ENCODE measurements at regions not wholly inside any gene's neighbourhood (a gene's known extent, or its start where the extent isn't known, plus 50 kb on each side); places are given as distances from the start of the nearest gene placed in this dataset.
"Not testable (repeated sequence)": the region's sequence is repeated elsewhere in the genome, so short reads cannot be mapped to it uniquely, and the experiment has no call there.

DNA sequence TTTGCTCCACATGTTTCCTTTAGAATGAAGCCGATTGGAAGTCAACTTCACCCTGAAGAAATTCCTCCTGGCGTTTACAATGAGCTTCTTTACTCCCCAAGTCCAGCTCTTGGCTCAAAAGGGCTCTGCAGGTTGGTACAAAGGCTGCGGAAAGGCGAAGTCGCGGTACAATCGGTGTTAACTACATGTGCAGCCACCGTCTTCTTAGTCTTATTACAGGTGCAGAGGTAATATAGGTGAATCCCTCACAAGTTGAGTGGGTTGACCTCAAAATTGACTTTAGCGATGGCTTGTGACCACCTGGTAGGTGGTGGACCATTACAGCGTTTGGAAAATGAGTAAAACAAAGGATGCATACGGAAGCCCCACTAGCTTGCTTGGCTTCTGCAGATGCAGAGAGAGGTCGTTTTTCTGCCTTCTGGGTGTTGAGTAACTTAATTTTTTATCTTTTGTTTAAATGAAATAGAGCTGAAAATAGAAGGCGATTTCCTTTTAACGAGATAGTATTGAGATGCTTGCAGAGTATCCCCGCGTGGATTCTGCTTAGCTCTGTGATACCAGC is 98.0 kb downstream of the TRIM27 start:
- H3K27me3 ChIP-seq (replicated peaks; ENCODE audit: insufficient read depth, low read depth, low read length, poor library complexity), result peaks cover 28% of the 10 kb centered on the region
- H3K36me3 ChIP-seq (ENCODE audit: insufficient read depth, low read length, poor library complexity, severe bottlenecking), result no peaks in the 10 kb centered on the region
- intact Hi-C loops (cut with micrococcal nuclease; ENCODE audit: unreplicated experiment), result no loop called here
- no peaks in the 10 kb centered on the region for H3K4me1 ChIP-seq (ENCODE audit: insufficient read depth, low read length, poor library complexity, severe bottlenecking)
- BruUV-seq (replicated peaks), result no TSS peak
- DNase-seq (ENCODE audit: low spot score), result no peak
- ChIA-PET POLR2A (ENCODE audit: low non-redundant PET) (no interaction called here), CTCF (no interaction called here)
- H3K4me3 ChIP-seq (ENCODE audit: low read depth, low read length, poor library complexity, severe bottlenecking), result peak overlapping the region; percentile 38
- no peak overlapping the region for H3K27ac ChIP-seq (ENCODE audit: low read depth, low read length, poor library complexity, severe bottlenecking)
- TF ChIP-seq EZH2 (IDR thresholded peaks at IDR 0.05; ENCODE audit: borderline replicate concordance, low read depth, low read length, poor library complexity, severe bottlenecking), result no peak
- TF ChIP-seq, protein P1, sequence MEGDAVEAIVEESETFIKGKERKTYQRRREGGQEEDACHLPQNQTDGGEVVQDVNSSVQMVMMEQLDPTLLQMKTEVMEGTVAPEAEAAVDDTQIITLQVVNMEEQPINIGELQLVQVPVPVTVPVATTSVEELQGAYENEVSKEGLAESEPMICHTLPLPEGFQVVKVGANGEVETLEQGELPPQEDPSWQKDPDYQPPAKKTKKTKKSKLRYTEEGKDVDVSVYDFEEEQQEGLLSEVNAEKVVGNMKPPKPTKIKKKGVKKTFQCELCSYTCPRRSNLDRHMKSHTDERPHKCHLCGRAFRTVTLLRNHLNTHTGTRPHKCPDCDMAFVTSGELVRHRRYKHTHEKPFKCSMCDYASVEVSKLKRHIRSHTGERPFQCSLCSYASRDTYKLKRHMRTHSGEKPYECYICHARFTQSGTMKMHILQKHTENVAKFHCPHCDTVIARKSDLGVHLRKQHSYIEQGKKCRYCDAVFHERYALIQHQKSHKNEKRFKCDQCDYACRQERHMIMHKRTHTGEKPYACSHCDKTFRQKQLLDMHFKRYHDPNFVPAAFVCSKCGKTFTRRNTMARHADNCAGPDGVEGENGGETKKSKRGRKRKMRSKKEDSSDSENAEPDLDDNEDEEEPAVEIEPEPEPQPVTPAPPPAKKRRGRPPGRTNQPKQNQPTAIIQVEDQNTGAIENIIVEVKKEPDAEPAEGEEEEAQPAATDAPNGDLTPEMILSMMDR (conservative IDR thresholded peaks at IDR 0.05; ENCODE audit: low read depth, low read length), result no peak
- no peaks in the 10 kb centered on the region for H3K9me3 ChIP-seq (ENCODE audit: low read depth, low read length, poor library complexity, severe bottlenecking)

DNA sequence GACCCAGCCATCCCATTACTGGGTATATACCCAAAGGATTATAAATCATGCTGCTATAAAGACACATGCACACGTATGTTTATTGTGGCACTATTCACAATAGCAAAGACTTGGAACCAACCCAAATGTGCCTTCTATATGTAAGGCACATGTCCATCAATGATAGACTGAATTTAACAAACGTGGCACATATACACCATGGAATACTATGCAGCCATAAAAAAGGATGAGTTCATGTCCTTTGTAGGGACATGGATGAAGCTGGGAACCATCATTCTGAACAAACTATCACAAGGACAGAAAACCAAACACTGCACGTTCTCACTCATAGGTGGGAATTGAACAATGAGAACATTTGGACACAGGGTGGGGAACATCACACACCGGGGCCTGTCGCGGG is 92.1 kb downstream of the TRIM27 start:
- H3K9me3 ChIP-seq (ENCODE audit: low read depth, low read length, poor library complexity, severe bottlenecking); H3K27me3 ChIP-seq (replicated peaks; ENCODE audit: insufficient read depth, low read depth, low read length, poor library complexity); intact Hi-C loops (cut with micrococcal nuclease; ENCODE audit: unreplicated experiment); H3K4me3 ChIP-seq (ENCODE audit: low read depth, low read length, poor library complexity, severe bottlenecking); POLR2A ChIA-PET (ENCODE audit: low non-redundant PET); H3K27ac ChIP-seq (ENCODE audit: low read depth, low read length, poor library complexity, severe bottlenecking); BruUV-seq (replicated peaks); CTCF ChIA-PET; H3K4me1 ChIP-seq (ENCODE audit: insufficient read depth, low read length, poor library complexity, severe bottlenecking); H3K36me3 ChIP-seq (ENCODE audit: insufficient read depth, low read length, poor library complexity, severe bottlenecking); DNase-seq (ENCODE audit: low spot score): not testable (repeated sequence)

DNA sequence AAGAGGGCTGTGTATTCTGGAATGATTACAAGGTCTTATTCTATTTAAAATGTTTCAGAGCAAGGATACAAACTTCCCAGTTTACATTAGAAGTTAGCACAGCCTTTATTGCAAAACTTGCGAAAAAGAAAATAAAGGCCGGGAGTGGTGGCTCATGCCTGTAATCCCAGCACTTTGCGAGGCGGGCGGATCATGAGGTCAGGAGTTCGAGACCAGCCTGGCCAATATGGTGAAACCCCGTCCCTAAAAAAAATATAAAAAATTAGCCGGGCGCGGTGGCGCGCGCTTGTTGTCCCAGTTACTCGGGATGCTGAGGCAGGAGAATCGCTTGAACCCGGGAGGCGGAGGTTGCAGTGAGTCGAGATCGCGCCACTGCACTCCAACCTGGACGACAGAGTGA is 87.1 kb downstream of the TRIM27 start:
- DNase-seq (ENCODE audit: low spot score); POLR2A ChIA-PET (ENCODE audit: low non-redundant PET); H3K9me3 ChIP-seq (ENCODE audit: low read depth, low read length, poor library complexity, severe bottlenecking); H3K36me3 ChIP-seq (ENCODE audit: insufficient read depth, low read length, poor library complexity, severe bottlenecking); H3K27me3 ChIP-seq (replicated peaks; ENCODE audit: insufficient read depth, low read depth, low read length, poor library complexity); BruUV-seq (replicated peaks); H3K4me1 ChIP-seq (ENCODE audit: insufficient read depth, low read length, poor library complexity, severe bottlenecking); H3K27ac ChIP-seq (ENCODE audit: low read depth, low read length, poor library complexity, severe bottlenecking): not testable (repeated sequence)
- intact Hi-C loops (cut with micrococcal nuclease; ENCODE audit: unreplicated experiment), result loop anchor here (5.0 kb wide), 1 partner anchor 46 kb away; no protein-coding TSS in a partner anchor
- CTCF ChIA-PET, result interaction anchor here (0.5 to 2.7 kb wide), 4 partner anchors 27 to 180 kb away, joined by 4 to 9 read pairs (median 4); no protein-coding TSS in a partner anchor
- peak overlapping the region; percentile 83 for H3K4me3 ChIP-seq (ENCODE audit: low read depth, low read length, poor library complexity, severe bottlenecking)

DNA sequence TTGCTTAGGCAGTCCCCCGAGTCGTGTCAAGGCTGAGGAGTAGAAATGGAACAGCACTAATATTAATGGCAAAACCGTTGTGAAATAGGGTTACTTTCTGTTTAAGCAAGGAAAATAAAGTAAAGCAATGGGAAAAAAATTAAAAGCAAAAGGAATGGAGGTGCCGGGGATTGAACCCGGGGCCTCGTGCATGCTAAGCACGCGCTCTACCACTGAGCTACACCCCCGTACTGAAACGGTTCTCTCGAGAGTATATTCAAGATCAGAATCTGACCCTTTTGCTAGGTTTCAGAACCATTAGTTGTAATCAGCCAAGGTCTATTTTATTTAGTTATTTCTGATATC is 85.5 kb downstream of the TRIM27 start:
- POLR2A ChIA-PET (ENCODE audit: low non-redundant PET), result no interaction called here
- TF ChIP-seq, protein P1 (conservative IDR thresholded peaks at IDR 0.05; ENCODE audit: low read depth, low read length), result no peak
- TF ChIP-seq EZH2 (IDR thresholded peaks at IDR 0.05; ENCODE audit: borderline replicate concordance, low read depth, low read length, poor library complexity, severe bottlenecking), result no peak
- H3K4me1 ChIP-seq (ENCODE audit: insufficient read depth, low read length, poor library complexity, severe bottlenecking), result no peaks in the 10 kb centered on the region
- H3K36me3 ChIP-seq (ENCODE audit: insufficient read depth, low read length, poor library complexity, severe bottlenecking), result no peaks in the 10 kb centered on the region
- H3K27me3 ChIP-seq (replicated peaks; ENCODE audit: insufficient read depth, low read depth, low read length, poor library complexity), result no peaks in the 10 kb centered on the region
- CTCF ChIA-PET, result interaction anchor here (1.0 to 2.7 kb wide), 3 partner anchors 28 to 178 kb away, joined by 3 to 9 read pairs (median 4); no protein-coding TSS in a partner anchor
- DNase-seq (ENCODE audit: low spot score), result peak; percentile 80
- no TSS peak for BruUV-seq (replicated peaks)
- H3K4me3 ChIP-seq (ENCODE audit: low read depth, low read length, poor library complexity, severe bottlenecking), result peak overlapping the region; percentile 83
- no peaks in the 10 kb centered on the region for H3K9me3 ChIP-seq (ENCODE audit: low read depth, low read length, poor library complexity, severe bottlenecking)
- intact Hi-C loops (cut with micrococcal nuclease; ENCODE audit: unreplicated experiment), result loop anchor here (1.0 to 5.0 kb wide), 5 partner anchors 25 to 349 kb away; no protein-coding TSS in a partner anchor
- peak overlapping the region; percentile 79 for H3K27ac ChIP-seq (ENCODE audit: low read depth, low read length, poor library complexity, severe bottlenecking)
